ENCODE measurements at regions not wholly inside any gene's neighbourhood (a gene's known extent, or its start where the extent isn't known, plus 50 kb on each side); places are given as distances from the start of the nearest gene placed in this dataset.

GRCh38 chr6:19554356-19555225 is 282.6 kb upstream of the ID4 start:
- TF ChIP-seq CTCF (IDR thresholded peaks at IDR 0.05): no peak
- no peak for TF ChIP-seq POLR2A (IDR thresholded peaks at IDR 0.05)
- no peak for TF ChIP-seq EP300 (IDR thresholded peaks at IDR 0.05)
